Endothelial cell of umbilical vein (primary cell): ENCODE measurements at regions not wholly inside any gene's neighbourhood (a gene's known extent, or its start where the extent isn't known, plus 50 kb on each side); places are given as distances from the start of the nearest gene placed in this dataset.

ENCODE experiments used
- BruUV-seq: library from RNA; stranded (reverse); fragments of 400-500 nt; replicated peaks from 2 replicates; lab custom pipeline; 2021; lab: Mats Ljungman, UMichigan
- CTCF ChIA-PET: fragments of 300-600, 350-600 bp; sonication (Branson Sonifier 250); formaldehyde crosslinking; loops from one replicate; lab custom pipeline; 2021; ENCODE audit warnings: antibody characterized with exemption, inconsistent platforms; lab: Charles Lee
- POLR2A ChIA-PET: fragments of 300-600, 350-600 bp; sonication (Branson Sonifier 250); formaldehyde crosslinking; loops from one replicate; lab custom pipeline; 2021; ENCODE audit warnings: antibody characterized with exemption, inconsistent platforms; lab: Charles Lee
- DNase-seq: peaks from one replicate; pipeline ENCODE4 v3.0.0-alpha.2; 2011; ENCODE audit warnings: low read depth, low spot score
- FAIRE-seq: peaks from 2 replicates; lab custom pipeline; 2011; peaks lifted over from hg19 to GRCh38; lab: Jason Lieb, UNC
- H2AFZ ChIP-seq: 2 replicates; pipeline ENCODE4 v1.6.0; 2012; ENCODE audit warnings: low read depth, low read length, control low read depth, inconsistent platforms
- H3K27ac ChIP-seq: 2 replicates; pipeline ENCODE4 v1.5.1; 2011; ENCODE audit warnings: low read depth, mild to moderate bottlenecking, control low read depth, low read length, moderate library complexity; ENCODE audit not compliant: insufficient read depth
- H3K27me3 ChIP-seq, 2 experiments: 2 replicates each; pipeline versions ENCODE4 v1.6.0 to v1.6.1; 2011; ENCODE audit warnings: low read length in 2 of 2, mixed read lengths in 1 of 2; ENCODE audit not compliant: control insufficient read depth in 2 of 2, insufficient read depth in 2 of 2
- H3K36me3 ChIP-seq, 2 experiments: 2 replicates in 1 of 2; 3 replicates in 1 of 2; pipeline ENCODE4 v1.5.1; 2011; ENCODE audit warnings: low read length in 2 of 2, mild to moderate bottlenecking in 1 of 2, moderate library complexity in 1 of 2; ENCODE audit not compliant: control insufficient read depth in 2 of 2, insufficient read depth in 2 of 2; ENCODE audit errors: extremely low read depth in 1 of 2
- H3K4me1 ChIP-seq: 3 replicates; pipeline ENCODE4 v1.5.1; 2011; ENCODE audit warnings: mild to moderate bottlenecking, low read length; ENCODE audit not compliant: control insufficient read depth, insufficient read depth; ENCODE audit errors: extremely low read depth
- H3K4me2 ChIP-seq: 2 replicates; pipeline ENCODE4 v1.6.1; 2011; ENCODE audit warnings: low read length, control low read depth, mixed read lengths; ENCODE audit not compliant: insufficient read depth
- H3K4me3 ChIP-seq, 3 experiments: fragments of 200-600 bp in 1 of 3; sonication (generic), shearing (Covaris generic) in 1 of 3; replicated peaks in 1 of 3; 2 replicates each; pipeline ENCODE4 v1.5.1; 2011 to 2016; ENCODE audit warnings: control low read depth in 3 of 3, low read length in 3 of 3, mild to moderate bottlenecking in 2 of 3, inconsistent platforms in 1 of 3, low read depth in 1 of 3, moderate library complexity in 1 of 3; ENCODE audit not compliant: insufficient read depth in 1 of 3
- H3K79me2 ChIP-seq: 2 replicates; pipeline ENCODE4 v1.6.0; 2012; ENCODE audit warnings: low read length, inconsistent platforms; ENCODE audit not compliant: control insufficient read depth, insufficient read depth
- H3K9ac ChIP-seq: replicated peaks from 2 replicates; pipeline ENCODE3; 2011; ENCODE audit warnings: low read length, control low read depth; ENCODE audit not compliant: insufficient read depth; ENCODE audit errors: extremely low read depth
- H3K9me1 ChIP-seq: replicated peaks from 3 replicates; pipeline ENCODE4 v1.6.0; 2011; ENCODE audit warnings: mild to moderate bottlenecking, low read length; ENCODE audit not compliant: control insufficient read depth, insufficient read depth; ENCODE audit errors: extremely low read depth
- H3K9me3 ChIP-seq: replicated peaks from 2 replicates; pipeline ENCODE4 v1.5.1; 2012; ENCODE audit warnings: low read length, inconsistent platforms; ENCODE audit not compliant: control insufficient read depth, insufficient read depth
- H4K20me1 ChIP-seq: replicated peaks from 2 replicates; pipeline ENCODE3; 2011; ENCODE audit warnings: mild to moderate bottlenecking, low read length; ENCODE audit not compliant: control insufficient read depth, insufficient read depth; ENCODE audit errors: extremely low read depth
- EZH2 ChIP-seq: IDR thresholded peaks from 2 replicates; pipeline ENCODE4 v1.6.1; 2012; ENCODE audit warnings: borderline replicate concordance, low read depth, mild to moderate bottlenecking, moderate library complexity, low read length, inconsistent platforms; ENCODE audit not compliant: severe bottlenecking
- FOS ChIP-seq: IDR thresholded peaks from 2 replicates; pipeline ENCODE4 v1.6.1; 2011; ENCODE audit warnings: mild to moderate bottlenecking, low read length, moderate library complexity, borderline replicate concordance; ENCODE audit not compliant: insufficient read depth
- GATA2 ChIP-seq: IDR thresholded peaks from 2 replicates; pipeline ENCODE4 v1.7.0; 2011; ENCODE audit warnings: low read depth, mild to moderate bottlenecking, moderate library complexity, mixed read lengths, low read length; ENCODE audit not compliant: insufficient read length, insufficient read depth
- JUN ChIP-seq: IDR thresholded peaks from 2 replicates; pipeline ENCODE4 v1.6.1; 2011; ENCODE audit warnings: borderline replicate concordance, low read depth; ENCODE audit not compliant: insufficient read length, insufficient read depth
- MYC ChIP-seq: IDR thresholded peaks from one replicate; pipeline ENCODE4 v1.6.1; 2011; ENCODE audit warnings: mild to moderate bottlenecking, low read depth, low read length
- POLR2A ChIP-seq: IDR thresholded peaks from 2 replicates; pipeline ENCODE4 v1.6.1; 2012; ENCODE audit warnings: low read depth, mild to moderate bottlenecking, control low read depth, low read length
- POLR2AphosphoS5 ChIP-seq: IDR thresholded peaks from 2 replicates; pipeline ENCODE4 v1.6.1; 2012; ENCODE audit warnings: low read depth, mild to moderate bottlenecking, control low read depth, low read length, moderate library complexity; ENCODE audit not compliant: insufficient read depth
- dilution Hi-C: fragments of 300-500 bp; cut with MboI; formaldehyde crosslinking; loops from one replicate; pipeline ENCODE4 v1.15.0; 2019; ENCODE audit warnings: low sequenced_read_pairs; ENCODE audit not compliant: extremely low pct_ligation_motif_present
- intact Hi-C: fragments of 100-400 bp; cut with micrococcal nuclease; formaldehyde crosslinking; loops from one replicate; pipeline ENCODE4 v1.10.0; 2022
- TF ChIP-seq, protein P1 (sequence below), 2 donors: IDR thresholded peaks; 1 replicate in 1 of 2; 2 replicates in 1 of 2; pipeline ENCODE4 v1.5.1; 2011; ENCODE audit warnings: low read length in 2 of 2, mild to moderate bottlenecking in 2 of 2, moderate library complexity in 2 of 2, control low read depth in 1 of 2, inconsistent platforms in 1 of 2, low read depth in 1 of 2; ENCODE audit not compliant: insufficient read depth in 1 of 2; ENCODE audit errors: extremely low read depth in 1 of 2
- TF ChIP-seq, protein P2 (sequence below): IDR thresholded peaks from 2 replicates; pipeline ENCODE4 v1.6.1; 2011; ENCODE audit not compliant: insufficient read depth, insufficient read length

DNA sequence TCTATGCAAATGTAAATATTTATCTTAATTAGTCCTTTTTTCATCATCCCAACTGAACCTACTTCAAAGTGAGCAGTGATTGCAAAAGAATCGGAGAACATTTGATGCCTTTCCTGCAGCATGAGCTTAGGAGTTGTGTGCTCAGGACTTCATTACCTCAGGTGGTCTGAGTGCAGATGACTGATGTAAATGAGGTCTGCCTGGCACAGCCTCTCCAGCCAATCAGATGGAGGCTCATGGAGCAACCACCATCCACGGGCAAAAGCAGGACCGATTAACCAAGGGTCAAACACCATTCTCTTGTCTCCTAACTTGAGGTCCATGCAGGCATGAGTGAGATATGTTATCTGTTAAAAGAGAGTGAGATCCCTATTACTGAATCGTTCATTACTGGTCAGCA lies 165.7 kb upstream of the CARMIL1 start:
- TF ChIP-seq POLR2AphosphoS5: no peak
- TF ChIP-seq EZH2: no peak
- no peak for TF ChIP-seq GATA2
- TF ChIP-seq, protein P1, sequence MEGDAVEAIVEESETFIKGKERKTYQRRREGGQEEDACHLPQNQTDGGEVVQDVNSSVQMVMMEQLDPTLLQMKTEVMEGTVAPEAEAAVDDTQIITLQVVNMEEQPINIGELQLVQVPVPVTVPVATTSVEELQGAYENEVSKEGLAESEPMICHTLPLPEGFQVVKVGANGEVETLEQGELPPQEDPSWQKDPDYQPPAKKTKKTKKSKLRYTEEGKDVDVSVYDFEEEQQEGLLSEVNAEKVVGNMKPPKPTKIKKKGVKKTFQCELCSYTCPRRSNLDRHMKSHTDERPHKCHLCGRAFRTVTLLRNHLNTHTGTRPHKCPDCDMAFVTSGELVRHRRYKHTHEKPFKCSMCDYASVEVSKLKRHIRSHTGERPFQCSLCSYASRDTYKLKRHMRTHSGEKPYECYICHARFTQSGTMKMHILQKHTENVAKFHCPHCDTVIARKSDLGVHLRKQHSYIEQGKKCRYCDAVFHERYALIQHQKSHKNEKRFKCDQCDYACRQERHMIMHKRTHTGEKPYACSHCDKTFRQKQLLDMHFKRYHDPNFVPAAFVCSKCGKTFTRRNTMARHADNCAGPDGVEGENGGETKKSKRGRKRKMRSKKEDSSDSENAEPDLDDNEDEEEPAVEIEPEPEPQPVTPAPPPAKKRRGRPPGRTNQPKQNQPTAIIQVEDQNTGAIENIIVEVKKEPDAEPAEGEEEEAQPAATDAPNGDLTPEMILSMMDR (IDR thresholded peaks at IDR 0.05; ENCODE audit: extremely low read depth in 1 of 2, insufficient read depth in 1 of 2, low read depth in 1 of 2, low read length in 2 of 2): no peak
- no peak for TF ChIP-seq JUN
- no peak for TF ChIP-seq POLR2A
- no peak for TF ChIP-seq FOS
- TF ChIP-seq MYC: no peak
- TF ChIP-seq, protein P2, sequence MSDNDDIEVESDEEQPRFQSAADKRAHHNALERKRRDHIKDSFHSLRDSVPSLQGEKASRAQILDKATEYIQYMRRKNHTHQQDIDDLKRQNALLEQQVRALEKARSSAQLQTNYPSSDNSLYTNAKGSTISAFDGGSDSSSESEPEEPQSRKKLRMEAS: no peak
- intact Hi-C loops (no loop called here), dilution Hi-C loops (no loop called here)
- Histone ChIP-seq H3K27me3 (no peaks in the 10 kb centered on the region), H3K79me2 (no peaks in the 10 kb centered on the region), H3K4me1 (peaks cover 3% of the 10 kb centered on the region), H3K9ac (no peak overlapping the region), H3K4me3 (no peak overlapping the region), H3K4me2 (no peak overlapping the region), H2AFZ (no peak overlapping the region), H3K9me1 (no peaks in the 10 kb centered on the region), H3K36me3 (no peaks in the 10 kb centered on the region), H3K9me3 (no peaks in the 10 kb centered on the region), H3K27ac (no peak overlapping the region), H4K20me1 (no peaks in the 10 kb centered on the region)
- no peak for DNase-seq
- no peak for FAIRE-seq
- ChIA-PET CTCF (no interaction called here), POLR2A (no interaction called here)
- no TSS peak for BruUV-seq
